ENCODE measurements at regions not wholly inside any gene's neighbourhood (a gene's known extent, or its start where the extent isn't known, plus 50 kb on each side); places are given as distances from the start of the nearest gene placed in this dataset.

DNA sequence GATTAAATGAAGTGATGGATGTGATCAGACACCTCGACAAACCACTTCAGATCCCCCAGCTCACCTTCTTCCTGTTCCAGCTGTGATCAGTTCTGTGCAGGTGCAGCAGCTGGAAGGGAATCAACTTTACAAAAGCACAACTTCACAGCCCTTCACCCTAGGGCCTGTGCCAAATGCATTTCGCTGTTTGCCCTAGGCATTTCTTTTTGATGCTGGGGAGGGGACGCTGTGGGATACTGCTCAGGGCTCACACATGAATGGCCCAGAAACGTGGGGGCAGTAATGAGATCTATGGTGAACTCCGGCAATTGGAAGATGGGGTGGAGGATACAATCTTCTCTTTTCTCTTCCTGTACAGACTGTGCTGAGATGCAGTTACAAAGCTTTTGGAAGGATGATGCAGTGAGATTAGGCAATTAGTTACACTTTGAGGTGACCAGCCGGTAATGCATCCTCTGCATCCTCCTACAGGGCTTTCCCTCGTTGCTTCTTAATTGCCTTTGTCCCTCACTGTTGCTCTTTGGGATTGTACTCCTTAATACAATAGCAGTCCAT, 215.1 kb upstream of the PITX2 start:
- H3K27ac ChIP-seq (ENCODE audit: low read depth, low read length) = no peak overlapping the region

DNA sequence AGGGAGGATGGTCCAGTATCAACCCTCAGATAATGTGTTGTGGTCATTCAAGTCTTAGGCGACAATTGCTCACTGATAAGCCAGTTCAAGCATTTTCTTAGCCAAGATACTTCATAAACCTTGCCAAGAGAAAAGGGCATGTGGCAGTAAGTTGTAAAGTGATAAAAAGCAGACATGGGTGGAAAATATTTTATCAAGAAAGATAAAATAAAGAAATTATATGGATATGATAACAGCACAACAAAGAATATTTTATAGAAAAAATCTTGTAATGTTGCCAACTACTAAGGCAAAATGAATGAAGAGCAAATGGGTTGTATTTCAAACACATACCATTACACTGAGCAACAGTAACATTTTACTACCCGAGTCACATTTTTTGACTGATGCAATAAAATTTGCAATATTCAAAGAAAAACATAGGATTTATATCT, 217.4 kb upstream of the PITX2 start:
- peaks cover 5% of the 10 kb centered on the region; the same call in 1 of the 2 replicates for H3K4me1 ChIP-seq (ENCODE audit: control insufficient read depth, insufficient read depth, low read length)
- H3K27me3 ChIP-seq (ENCODE audit: control insufficient read depth, insufficient read depth, low read length) = no peaks in the 10 kb centered on the region
- no peak overlapping the region for H3K9ac ChIP-seq (ENCODE audit: low read length)
- no peak overlapping the region for H3K4me3 ChIP-seq (ENCODE audit: low read depth, low read length)
- H3K27ac ChIP-seq (ENCODE audit: low read depth, low read length) = no peak overlapping the region
- H3K36me3 ChIP-seq (ENCODE audit: control insufficient read depth, insufficient read depth, low read length) = no peaks in the 10 kb centered on the region
- H3K9me3 ChIP-seq (ENCODE audit: control insufficient read depth, insufficient read depth, low read depth, low read length) = no peaks in the 10 kb centered on the region

More for the DNA sequence above, 215.1 kb upstream of the PITX2 start:
- Histone ChIP-seq H3K27me3 (ENCODE audit: control insufficient read depth, insufficient read depth, low read length) (no peaks in the 10 kb centered on the region), H3K4me1 (ENCODE audit: control insufficient read depth, insufficient read depth, low read length) (peaks cover 5% of the 10 kb centered on the region; the same call in 1 of the 2 replicates), H3K9me3 (ENCODE audit: control insufficient read depth, insufficient read depth, low read depth, low read length) (no peaks in the 10 kb centered on the region), H3K9ac (ENCODE audit: low read length) (no peak overlapping the region), H3K36me3 (ENCODE audit: control insufficient read depth, insufficient read depth, low read length) (no peaks in the 10 kb centered on the region), H3K4me3 (ENCODE audit: low read depth, low read length) (no peak overlapping the region)

DNA sequence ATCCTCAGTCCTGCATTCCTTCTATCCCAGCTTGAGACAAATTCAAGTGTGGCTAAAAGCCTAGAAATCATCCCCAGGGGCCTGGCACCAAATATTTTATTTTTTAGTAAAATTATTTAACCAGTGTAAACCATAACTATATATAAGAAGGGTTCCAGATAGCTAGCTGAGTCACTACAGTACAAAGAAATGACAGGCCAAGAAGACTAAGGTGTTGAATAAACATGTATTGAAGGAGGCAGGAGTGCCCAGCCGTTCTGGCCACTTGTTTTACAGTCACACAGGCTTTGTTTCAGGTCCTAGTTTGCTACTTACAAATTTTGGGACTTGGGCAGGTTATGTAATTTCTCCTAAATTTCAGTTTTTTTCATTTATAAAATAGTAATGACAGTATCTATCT, 225.9 kb upstream of the PITX2 start:
- Histone ChIP-seq H3K36me3 (ENCODE audit: control insufficient read depth, insufficient read depth, low read length) (no peaks in the 10 kb centered on the region), H3K27me3 (ENCODE audit: control insufficient read depth, insufficient read depth, low read length) (no peaks in the 10 kb centered on the region), H3K9me3 (ENCODE audit: control insufficient read depth, insufficient read depth, low read depth, low read length) (no peaks in the 10 kb centered on the region), H3K9ac (ENCODE audit: low read length) (no peak overlapping the region), H3K4me3 (ENCODE audit: low read depth, low read length) (no peak overlapping the region), H3K4me1 (ENCODE audit: control insufficient read depth, insufficient read depth, low read length) (no peaks in the 10 kb centered on the region), H3K27ac (ENCODE audit: low read depth, low read length) (no peak overlapping the region)

DNA sequence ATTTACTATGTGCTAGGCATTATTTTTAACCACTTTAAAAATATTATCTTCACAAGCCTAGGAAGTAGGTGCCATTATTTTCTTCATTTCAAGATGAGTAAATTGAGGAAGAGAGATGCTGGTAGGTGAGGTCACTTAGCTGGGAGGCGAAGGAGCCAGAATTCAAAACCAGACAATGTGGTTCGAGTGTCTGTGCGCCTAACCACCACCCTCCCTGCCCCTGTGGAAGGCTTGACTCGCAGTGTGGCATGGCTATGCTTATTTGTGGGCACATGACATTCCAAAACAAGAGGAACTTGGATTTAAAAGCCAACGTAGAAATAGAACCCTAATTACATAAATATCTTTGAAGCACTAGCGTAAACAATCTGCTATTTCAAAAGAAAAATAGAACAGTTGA, 226.6 kb upstream of the PITX2 start:
- Histone ChIP-seq H3K27me3 (ENCODE audit: control insufficient read depth, insufficient read depth, low read length) (no peaks in the 10 kb centered on the region), H3K27ac (ENCODE audit: low read depth, low read length) (no peak overlapping the region), H3K9me3 (ENCODE audit: control insufficient read depth, insufficient read depth, low read depth, low read length) (no peaks in the 10 kb centered on the region), H3K36me3 (ENCODE audit: control insufficient read depth, insufficient read depth, low read length) (no peaks in the 10 kb centered on the region), H3K4me3 (ENCODE audit: low read depth, low read length) (no peak overlapping the region), H3K4me1 (ENCODE audit: control insufficient read depth, insufficient read depth, low read length) (no peaks in the 10 kb centered on the region; the same call in 1 of the 2 replicates), H3K9ac (ENCODE audit: low read length) (no peak overlapping the region)

DNA sequence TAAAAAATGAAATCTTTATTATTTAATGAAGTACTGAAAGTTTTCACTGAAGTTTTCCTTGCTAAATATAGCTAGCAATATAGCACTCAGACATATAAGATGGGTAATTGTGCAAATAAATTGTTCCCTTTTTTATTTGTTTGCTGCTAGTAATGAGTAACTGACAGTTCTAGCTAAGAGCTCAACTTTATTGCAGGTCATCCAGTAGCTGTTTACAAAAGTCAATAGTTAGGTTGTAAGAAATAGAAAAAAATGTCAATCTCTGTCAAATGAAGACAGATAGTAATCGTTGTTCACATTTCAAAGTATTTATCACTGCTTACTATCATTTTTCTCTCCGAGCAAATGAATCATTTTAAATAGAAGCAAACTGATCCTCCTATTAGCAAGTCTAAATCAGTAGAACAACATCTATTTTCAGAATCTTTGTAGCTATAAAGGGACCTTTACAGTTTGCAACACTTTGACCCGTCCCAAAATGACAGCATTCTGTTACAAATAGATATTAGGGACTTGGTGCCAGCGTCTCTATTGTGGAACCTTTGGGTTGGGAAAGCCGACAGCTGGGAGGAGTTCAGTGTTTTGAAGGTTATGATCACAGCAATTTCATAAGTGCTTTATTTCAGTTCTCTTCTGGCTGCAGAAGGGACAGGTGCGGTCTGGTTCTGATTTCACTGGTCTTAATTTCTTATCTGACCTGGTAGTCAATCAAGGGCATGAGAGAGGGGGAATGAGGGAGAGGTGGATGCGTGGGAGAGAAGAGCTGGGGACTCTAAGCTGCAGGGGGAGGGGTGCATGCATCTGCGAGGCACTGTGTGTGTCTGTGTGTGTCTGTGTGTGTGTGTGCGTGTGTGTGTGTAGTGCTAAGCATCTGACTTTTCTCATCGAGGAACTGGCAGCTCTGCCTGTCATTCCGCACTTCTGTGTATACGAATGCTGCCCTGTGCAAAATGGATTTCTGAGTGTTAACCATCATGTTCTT, 227.9 kb upstream of the PITX2 start:
- Histone ChIP-seq H3K9me3 (ENCODE audit: control insufficient read depth, insufficient read depth, low read depth, low read length) (no peaks in the 10 kb centered on the region), H3K4me1 (ENCODE audit: control insufficient read depth, insufficient read depth, low read length) (no peaks in the 10 kb centered on the region; the same call in 1 of the 2 replicates), H3K27ac (ENCODE audit: low read depth, low read length) (no peak overlapping the region), H3K9ac (ENCODE audit: low read length) (no peak overlapping the region), H3K27me3 (ENCODE audit: control insufficient read depth, insufficient read depth, low read length) (no peaks in the 10 kb centered on the region), H3K4me3 (ENCODE audit: low read depth, low read length) (no peak overlapping the region), H3K36me3 (ENCODE audit: control insufficient read depth, insufficient read depth, low read length) (no peaks in the 10 kb centered on the region)

DNA sequence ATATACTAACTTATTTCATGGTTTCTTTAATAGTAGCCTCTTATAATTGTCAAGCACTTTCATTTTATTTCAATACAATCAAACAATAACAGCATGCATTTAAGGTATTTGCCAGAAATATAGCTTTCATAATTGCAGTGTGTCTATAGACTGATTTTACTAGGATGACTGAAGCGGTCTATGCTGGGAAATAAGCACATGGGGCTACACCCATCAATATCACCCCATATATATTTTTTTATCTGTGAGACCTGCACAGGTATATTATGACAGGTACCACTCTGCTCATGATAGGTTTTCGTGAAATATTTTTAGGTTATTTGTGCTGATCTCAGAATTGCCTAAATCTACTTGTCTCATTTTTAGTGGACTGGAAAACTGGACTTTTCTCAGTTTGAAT, 229.1 kb upstream of the PITX2 start:
- no peak overlapping the region for H3K27ac ChIP-seq (ENCODE audit: low read depth, low read length)

DNA sequence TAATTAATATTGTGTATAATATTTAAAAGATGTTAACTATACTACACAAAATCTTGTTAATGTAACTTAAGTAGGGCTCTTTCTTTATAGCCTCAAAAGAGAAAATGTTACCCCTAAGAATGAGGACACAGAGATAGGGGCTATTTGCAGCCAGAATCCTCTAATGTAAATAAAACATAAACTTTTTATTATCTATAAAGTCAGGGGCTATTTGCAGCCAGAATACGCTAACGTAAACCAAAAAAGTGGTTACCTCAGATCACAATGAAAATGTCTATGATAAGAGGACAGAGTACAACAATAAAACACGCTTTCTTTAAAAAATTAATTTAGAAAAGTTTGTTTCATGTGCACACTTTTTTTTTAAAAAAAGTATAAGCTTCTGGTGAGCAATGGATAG, 229.9 kb upstream of the PITX2 start:
- Histone ChIP-seq H3K36me3 (ENCODE audit: control insufficient read depth, insufficient read depth, low read length) (no peaks in the 10 kb centered on the region), H3K4me3 (ENCODE audit: low read depth, low read length) (no peak overlapping the region), H3K4me1 (ENCODE audit: control insufficient read depth, insufficient read depth, low read length) (no peaks in the 10 kb centered on the region; the same call in 1 of the 2 replicates), H3K27me3 (ENCODE audit: control insufficient read depth, insufficient read depth, low read length) (no peaks in the 10 kb centered on the region), H3K27ac (ENCODE audit: low read depth, low read length) (no peak overlapping the region), H3K9ac (ENCODE audit: low read length) (no peak overlapping the region), H3K9me3 (ENCODE audit: control insufficient read depth, insufficient read depth, low read depth, low read length) (no peaks in the 10 kb centered on the region)

More for the DNA sequence above, 229.1 kb upstream of the PITX2 start:
- H3K4me1 ChIP-seq (ENCODE audit: control insufficient read depth, insufficient read depth, low read length) = no peaks in the 10 kb centered on the region; the same call in 1 of the 2 replicates
- H3K27me3 ChIP-seq (ENCODE audit: control insufficient read depth, insufficient read depth, low read length) = no peaks in the 10 kb centered on the region
- H3K9ac ChIP-seq (ENCODE audit: low read length) = no peak overlapping the region
- H3K36me3 ChIP-seq (ENCODE audit: control insufficient read depth, insufficient read depth, low read length) = no peaks in the 10 kb centered on the region
- no peak overlapping the region for H3K4me3 ChIP-seq (ENCODE audit: low read depth, low read length)
- H3K9me3 ChIP-seq (ENCODE audit: control insufficient read depth, insufficient read depth, low read depth, low read length) = no peaks in the 10 kb centered on the region

DNA sequence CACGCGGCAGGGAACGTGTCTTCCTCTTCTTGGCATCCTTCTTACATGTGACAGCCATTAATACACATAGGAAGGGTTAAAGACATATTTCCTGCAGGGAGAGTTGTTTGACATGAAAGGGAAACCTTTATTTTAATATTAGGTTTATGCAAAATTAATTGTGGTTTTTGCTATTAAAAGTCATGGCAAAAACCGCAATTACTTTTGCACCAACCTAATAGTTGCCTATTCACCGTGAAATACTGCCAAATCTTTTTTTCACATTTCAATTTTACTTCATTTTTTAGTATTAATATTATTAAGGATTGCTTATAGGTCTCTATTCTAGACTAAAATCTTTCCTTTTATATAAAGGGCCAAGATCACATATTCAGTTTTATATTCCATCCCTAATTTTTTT, 230.4 kb upstream of the PITX2 start:
- Histone ChIP-seq H3K36me3 (ENCODE audit: control insufficient read depth, insufficient read depth, low read length) (no peaks in the 10 kb centered on the region), H3K27ac (ENCODE audit: low read depth, low read length) (no peak overlapping the region), H3K27me3 (ENCODE audit: control insufficient read depth, insufficient read depth, low read length) (no peaks in the 10 kb centered on the region), H3K9me3 (ENCODE audit: control insufficient read depth, insufficient read depth, low read depth, low read length) (no peaks in the 10 kb centered on the region), H3K4me1 (ENCODE audit: control insufficient read depth, insufficient read depth, low read length) (no peaks in the 10 kb centered on the region; the same call in 1 of the 2 replicates), H3K9ac (ENCODE audit: low read length) (no peak overlapping the region), H3K4me3 (ENCODE audit: low read depth, low read length) (no peak overlapping the region)

DNA sequence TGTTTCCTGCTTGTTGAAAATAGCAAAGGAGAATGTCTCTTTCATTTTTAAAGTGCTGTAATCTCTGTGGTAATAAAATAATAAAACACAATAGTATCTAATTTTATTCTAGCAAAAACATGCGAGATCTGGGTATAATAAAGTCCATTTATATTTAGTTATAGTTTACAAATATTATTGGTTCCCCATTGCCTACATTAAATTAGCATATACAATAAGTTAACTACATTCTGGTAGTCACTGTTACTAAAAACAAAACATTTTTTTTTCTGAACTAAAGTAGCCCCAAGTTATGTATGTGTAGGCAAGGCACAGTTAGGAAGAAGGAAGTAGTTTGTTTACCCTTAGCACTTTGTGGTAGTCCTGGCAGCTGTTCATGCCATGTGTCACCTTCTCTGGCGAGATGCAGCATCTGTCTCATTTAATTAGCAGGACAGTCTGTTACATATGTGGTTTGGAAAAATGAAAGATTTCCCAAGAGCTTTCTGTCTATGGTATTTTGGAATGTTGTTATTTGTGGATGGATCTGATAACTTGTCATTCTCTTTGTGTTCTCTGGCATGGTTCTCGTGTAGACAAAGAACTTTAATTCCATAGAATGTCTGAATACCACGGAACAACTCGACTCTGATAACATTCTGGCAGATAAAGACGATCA, 231.3 kb upstream of the PITX2 start:
- no peaks in the 10 kb centered on the region for H3K27me3 ChIP-seq (ENCODE audit: control insufficient read depth, insufficient read depth, low read length)
- no peak overlapping the region for H3K4me3 ChIP-seq (ENCODE audit: low read depth, low read length)
- H3K9ac ChIP-seq (ENCODE audit: low read length) = no peak overlapping the region
- H3K36me3 ChIP-seq (ENCODE audit: control insufficient read depth, insufficient read depth, low read length) = no peaks in the 10 kb centered on the region
- H3K4me1 ChIP-seq (ENCODE audit: control insufficient read depth, insufficient read depth, low read length) = no peaks in the 10 kb centered on the region; the same call in 1 of the 2 replicates
- H3K27ac ChIP-seq (ENCODE audit: low read depth, low read length) = no peak overlapping the region
- no peaks in the 10 kb centered on the region for H3K9me3 ChIP-seq (ENCODE audit: control insufficient read depth, insufficient read depth, low read depth, low read length)

DNA sequence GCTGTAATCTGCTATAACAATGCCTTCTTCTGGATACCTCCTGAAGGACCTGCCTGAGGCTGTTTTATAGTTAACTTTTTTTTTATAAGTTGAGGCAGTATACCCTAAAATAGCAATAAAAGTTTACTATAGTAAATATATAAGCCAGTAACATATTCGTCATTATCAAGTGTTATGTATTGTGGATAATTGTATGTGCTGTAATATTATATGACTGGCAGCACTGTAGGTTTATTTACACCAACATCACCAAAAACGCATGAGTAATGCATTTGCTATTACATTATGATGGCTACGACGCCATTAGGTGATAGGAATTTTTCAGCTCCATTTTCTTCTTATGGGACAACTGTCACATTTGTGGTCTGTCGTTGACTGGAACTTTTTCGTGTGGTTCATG, 237.2 kb upstream of the PITX2 start:
- Histone ChIP-seq H3K27me3 (ENCODE audit: control insufficient read depth, insufficient read depth, low read length) (no peaks in the 10 kb centered on the region), H3K27ac (ENCODE audit: low read depth, low read length) (no peak overlapping the region), H3K4me1 (ENCODE audit: control insufficient read depth, insufficient read depth, low read length) (no peaks in the 10 kb centered on the region), H3K9ac (ENCODE audit: low read length) (no peak overlapping the region), H3K4me3 (ENCODE audit: low read depth, low read length) (no peak overlapping the region), H3K36me3 (ENCODE audit: control insufficient read depth, insufficient read depth, low read length) (no peaks in the 10 kb centered on the region), H3K9me3 (ENCODE audit: control insufficient read depth, insufficient read depth, low read depth, low read length) (no peaks in the 10 kb centered on the region)

DNA sequence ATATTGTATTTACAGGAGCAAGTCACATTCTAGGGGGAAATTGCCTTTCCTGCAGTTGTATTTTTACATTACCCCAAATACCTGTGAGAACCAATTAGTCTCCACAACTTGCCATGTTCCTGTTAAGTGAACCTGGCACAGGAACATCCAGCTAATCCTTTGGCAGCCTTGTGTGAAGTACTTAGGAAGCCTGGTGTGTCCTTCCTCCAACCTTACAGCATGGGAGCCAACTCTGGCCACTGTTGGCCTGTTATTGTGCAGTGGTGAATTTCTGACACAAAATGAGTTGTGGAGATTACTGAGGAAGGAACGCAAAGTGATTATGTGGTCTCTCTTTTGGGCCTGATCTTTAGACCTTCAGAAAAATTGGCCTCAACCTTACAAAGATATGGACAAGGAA, 238.0 kb upstream of the PITX2 start:
- Histone ChIP-seq H3K36me3 (ENCODE audit: control insufficient read depth, insufficient read depth, low read length) (no peaks in the 10 kb centered on the region), H3K9me3 (ENCODE audit: control insufficient read depth, insufficient read depth, low read depth, low read length) (no peaks in the 10 kb centered on the region), H3K4me3 (ENCODE audit: low read depth, low read length) (no peak overlapping the region), H3K9ac (ENCODE audit: low read length) (no peak overlapping the region), H3K4me1 (ENCODE audit: control insufficient read depth, insufficient read depth, low read length) (no peaks in the 10 kb centered on the region), H3K27ac (ENCODE audit: low read depth, low read length) (no peak overlapping the region), H3K27me3 (ENCODE audit: control insufficient read depth, insufficient read depth, low read length) (no peaks in the 10 kb centered on the region)
